HG02938 (cell line): ENCODE measurements at regions not wholly inside any gene's neighbourhood (a gene's known extent, or its start where the extent isn't known, plus 50 kb on each side); places are given as distances from the start of the nearest gene placed in this dataset.
A peak's percentile ranks its signal among the peaks of the same experiment; 100 is the strongest.
"Not testable (repeated sequence)": the region's sequence is repeated elsewhere in the genome, so short reads cannot be mapped to it uniquely, and the experiment has no call there.

Experiments
- ATAC-seq: cut with Tn5 transposase; IDR thresholded peaks from one replicate; pipeline ENCODE4 v1.9.1; 2021; ENCODE audit warnings: mild to moderate bottlenecking, moderate library complexity; ENCODE audit not compliant: unreplicated experiment

DNA sequence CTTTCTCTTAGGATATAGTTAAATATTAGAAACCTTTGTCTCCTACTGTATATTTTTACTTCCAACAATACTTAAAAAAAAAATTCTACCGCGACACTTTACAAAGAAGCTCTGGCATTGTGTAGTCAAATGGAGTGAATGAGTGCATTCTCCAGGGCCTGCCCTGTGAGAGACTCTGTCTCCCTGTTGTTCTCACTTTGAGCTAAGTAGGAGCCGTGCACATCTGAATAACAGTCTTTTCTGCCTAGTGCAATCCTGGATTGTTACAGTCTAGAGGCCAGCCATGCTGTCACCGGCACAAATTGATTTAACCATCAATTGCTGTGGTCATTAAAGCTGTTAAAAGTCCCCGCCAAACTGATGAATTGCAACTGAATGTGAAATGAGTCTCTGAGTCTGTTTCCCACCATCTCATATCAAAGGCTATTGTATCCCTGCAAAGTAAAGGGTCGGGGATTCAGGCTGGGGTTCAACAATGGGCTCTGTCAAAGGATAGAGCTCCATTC is 156.0 kb downstream of the RFPL4B start:
- no peak for ATAC-seq

DNA sequence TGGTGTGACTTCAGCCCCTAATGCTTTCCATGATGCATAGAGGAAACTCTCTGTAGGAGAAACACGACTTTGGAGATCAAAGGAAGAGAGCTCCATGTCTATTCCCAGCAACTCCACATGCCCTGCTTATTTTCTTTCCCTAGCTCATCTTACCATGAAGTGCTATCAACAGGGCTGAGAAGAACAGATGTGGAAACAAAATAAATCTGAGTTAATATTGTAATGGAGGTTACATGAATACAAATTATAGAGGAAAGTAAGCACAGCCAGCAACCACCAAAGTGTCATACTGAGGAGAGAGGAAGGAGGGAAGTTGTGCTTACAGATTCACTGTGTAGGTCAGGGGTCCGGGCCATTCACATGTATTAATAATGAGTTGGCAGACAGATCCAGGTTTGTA is 157.5 kb downstream of the RFPL4B start:
- no peak for ATAC-seq

DNA sequence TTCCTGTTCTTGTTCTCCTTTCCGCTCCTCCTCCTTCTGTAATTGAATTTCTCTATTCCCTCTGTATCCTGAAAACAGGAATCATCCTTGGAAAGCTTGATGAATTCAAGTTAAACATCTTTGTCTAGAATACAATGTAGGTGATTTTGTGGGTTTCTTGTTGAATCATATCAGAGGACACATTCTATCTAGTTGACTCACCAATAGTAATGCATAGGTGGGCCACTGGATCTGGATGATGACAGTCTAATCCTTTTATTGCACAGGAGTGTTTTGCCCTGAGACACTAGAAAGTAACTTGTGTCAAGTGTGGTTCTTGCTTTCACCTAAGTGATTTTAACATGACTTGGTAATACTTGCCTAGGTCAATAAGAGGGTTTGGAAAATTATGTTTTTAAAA is 164.3 kb downstream of the RFPL4B start:
- no peak for ATAC-seq

DNA sequence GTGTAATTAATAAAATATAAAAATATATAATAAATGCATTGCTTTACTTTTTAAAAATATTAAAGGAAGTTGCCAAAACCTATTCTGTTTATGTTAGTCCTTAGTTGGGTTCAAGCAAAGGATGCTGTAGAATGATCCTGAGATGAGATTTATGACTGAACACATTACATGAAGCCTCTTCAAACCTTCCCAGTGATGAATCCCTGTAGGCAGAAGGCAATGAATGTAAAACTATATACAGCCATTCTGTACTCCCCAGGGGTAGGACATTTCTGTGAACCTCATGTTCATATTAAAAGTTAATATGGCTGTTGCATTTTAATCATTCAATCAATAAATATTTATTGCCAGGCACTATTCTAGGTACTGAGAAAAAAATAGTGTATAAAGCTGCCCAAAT is 166.0 kb downstream of the RFPL4B start:
- no peak for ATAC-seq

DNA sequence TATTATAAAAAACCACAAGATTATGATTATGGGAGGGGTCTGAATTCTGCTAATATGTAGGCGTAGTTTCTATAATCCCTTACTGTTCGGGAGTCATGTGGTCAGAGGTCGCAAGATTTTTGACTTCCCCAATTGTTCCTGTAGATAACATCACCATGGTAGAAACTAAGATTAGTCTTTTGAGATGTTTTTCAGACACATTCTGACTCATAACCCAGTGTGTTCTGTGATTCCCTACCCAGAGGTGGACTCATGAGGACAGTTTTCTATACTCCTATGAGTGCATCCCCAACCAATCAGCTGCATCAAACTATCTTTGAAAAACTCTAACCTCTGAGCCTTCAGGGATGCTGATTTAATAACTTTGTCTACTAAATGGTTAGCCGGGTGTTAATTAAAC is 175.5 kb downstream of the RFPL4B start:
- ATAC-seq: peak; percentile 67

DNA sequence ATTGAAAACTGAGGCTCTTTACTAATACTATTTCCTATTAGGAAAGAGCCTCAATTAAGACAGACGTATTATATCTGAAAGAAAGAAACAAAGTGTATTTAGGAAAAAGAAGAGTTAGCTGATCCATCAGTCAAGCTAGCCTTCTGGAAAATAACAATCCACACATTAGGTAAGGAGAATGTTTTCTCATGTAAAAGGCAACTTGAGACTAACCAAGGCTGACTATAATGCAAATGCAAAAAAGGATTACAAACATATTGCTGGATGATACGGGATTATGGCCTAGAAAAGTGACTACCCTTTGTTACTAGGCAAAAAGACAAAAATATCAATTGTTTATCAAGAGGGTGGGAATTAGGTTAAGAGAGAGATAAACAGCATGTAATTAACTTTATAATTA is 176.9 kb downstream of the RFPL4B start:
- ATAC-seq: no peak

DNA sequence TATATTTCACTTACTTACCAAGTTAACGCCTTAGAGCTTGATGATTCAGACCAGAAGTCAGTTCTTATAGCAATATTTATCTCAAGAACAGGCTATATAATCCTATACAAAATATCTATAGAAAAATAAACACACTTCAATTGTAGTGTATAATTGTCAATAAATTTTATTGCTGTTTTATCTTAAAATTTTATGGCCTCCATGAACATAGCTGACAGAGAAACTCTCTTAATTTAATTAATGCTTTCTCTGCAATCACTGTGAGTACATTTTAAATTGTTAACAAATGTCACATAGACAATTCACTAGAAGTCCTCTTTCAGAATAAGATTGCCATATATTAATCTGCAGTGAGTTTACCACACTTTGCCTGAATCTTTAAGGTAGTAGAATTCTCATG is 178.6 kb downstream of the RFPL4B start:
- no peak for ATAC-seq

DNA sequence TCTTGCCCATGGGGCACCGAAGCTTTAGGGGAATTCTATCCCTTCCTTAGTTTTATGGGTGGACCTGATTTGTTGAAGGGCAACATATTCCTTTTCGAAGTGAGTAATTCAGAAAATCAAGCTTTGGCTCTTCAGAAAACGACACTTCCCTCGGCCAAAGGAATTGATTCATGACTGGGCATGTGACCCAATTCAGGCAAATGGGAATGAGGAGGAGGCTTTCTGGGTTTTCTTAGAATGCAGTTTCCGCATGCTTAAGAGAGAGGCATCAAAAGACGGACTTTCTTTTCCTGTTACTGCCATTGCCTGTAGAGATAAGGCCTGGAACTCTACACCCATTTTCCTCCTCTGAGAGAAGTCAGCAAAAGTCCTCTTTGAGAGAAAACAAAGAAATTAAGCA is 179.5 kb downstream of the RFPL4B start:
- ATAC-seq: no peak

DNA sequence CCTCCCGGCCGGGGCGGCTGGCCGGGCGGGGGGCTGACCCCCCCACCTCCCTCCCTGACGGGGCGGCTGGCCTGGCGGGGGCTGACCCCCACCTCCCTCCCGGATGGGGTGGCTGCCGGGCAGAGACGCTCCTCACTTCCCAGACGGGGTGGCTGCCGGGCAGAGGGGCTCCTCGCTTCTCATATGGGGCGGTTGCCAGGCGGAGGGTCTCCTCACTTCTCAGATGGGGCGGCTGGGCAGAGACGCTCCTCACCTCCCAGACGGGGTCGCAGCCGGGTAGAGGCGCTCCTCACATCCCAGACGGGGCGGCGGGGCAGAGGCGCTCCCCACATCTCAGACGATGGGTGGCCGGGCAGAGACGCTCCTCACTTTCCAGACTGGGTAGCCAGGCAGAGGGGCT is 181.2 kb downstream of the RFPL4B start:
- not testable (repeated sequence) for ATAC-seq

DNA sequence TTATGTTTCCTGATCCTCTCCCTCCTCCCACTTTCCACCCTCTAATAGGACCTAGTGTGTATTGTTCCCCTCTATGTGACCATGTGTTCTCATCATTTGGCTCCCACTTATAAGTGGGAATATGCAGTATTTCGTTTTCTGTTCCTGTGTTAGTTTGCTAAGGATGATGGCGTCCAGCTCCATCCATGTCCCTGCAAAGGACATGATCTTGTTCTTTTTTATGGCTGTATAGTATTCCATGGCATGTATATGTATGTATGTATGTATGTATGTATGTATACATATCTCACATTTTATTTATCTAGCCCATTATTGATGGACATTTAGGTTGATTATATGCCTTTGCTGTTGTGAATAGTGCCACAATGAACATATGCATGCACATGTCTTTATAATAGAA is 188.7 kb downstream of the RFPL4B start:
- ATAC-seq: no peak

DNA sequence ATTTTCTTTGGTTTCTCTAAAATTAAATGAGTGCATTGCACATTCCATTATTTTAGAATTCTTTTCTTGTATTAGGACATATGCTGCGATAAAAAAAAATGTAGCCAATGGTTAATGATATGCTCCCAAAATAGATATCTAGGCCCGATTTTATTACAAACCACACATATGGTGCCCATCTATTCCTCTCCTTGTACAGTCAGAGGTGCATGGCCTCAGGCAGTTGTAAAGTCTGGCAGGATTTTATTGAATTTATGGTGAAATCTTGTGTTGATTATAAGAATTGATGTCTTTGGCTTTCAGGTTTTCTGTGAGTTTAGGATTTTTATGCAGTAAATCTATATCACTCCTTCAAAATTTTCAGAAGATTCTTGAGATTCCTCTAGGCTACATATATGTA is 192.2 kb downstream of the RFPL4B start:
- no peak for ATAC-seq

DNA sequence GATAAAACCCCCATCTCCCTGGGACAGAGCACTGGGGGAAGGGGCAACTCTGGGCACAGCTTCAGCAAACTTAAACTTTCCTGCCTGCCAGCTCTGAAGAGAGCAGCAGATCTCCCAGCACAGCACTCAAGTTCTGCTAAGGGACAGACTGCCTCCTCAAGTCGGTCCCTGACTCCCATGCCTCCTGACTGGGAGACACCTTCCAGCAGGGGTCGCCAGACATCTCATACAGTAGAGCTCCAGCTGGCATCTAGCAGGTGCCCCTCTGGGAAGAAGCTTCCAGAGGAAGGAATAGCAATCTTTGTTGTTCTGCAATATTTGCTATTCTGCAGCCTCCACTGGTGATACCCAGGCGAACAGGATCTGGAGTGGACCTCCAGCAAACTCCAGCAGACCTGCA is 194.7 kb downstream of the RFPL4B start:
- not testable (repeated sequence) for ATAC-seq

DNA sequence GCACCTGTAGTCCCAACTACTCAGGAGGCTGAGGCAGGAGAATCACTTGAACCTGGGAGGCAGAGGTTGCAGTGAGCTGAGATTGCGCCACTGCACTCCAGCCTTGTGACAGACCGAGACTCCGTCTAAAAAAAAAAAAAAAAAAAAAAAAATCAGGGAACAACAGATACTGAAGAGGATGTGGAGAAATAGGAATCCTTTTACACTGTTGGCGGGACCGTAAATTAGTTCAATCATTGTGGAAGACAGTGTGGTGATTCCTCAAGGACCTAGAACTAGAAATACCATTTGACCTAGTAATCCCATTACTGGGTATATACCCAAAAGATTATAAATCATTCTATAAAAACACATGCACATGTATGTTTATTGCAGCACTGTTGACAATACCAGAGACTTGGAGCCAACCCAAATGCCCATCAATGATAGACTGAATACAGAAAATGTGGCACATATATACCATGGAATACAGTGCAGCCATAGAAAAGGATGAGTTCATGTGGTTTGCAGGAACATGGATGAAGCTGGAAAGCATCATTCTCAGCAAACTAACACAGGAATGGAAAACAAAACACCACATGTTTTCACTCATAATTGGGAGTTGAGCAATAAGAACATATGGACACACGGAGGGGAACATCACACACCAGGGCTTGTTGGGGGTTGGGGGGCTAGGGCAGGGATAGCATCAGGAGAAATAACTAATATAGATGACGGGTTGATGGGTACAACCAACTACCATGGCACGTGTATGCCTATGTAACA is 200.4 kb downstream of the RFPL4B start:
- ATAC-seq: not testable (repeated sequence)

DNA sequence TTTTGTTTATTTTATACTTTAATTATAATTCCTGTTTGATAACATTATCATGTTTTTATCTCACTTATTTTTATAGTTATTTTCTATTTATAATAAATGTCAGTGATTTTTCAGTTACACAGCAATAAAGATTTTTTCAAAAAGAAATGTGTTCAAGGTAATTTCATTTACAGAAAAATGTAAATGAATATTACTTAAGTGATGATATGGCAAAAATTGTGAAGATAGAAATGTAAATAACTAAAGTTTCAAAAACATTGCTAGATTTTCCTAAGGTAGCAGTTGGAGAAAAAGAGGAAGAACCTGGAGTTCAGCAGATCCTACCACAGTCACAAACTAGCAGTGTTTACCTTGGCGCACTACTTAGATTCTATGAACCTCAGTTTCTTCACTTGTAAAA is 202.6 kb downstream of the RFPL4B start:
- ATAC-seq: no peak

DNA sequence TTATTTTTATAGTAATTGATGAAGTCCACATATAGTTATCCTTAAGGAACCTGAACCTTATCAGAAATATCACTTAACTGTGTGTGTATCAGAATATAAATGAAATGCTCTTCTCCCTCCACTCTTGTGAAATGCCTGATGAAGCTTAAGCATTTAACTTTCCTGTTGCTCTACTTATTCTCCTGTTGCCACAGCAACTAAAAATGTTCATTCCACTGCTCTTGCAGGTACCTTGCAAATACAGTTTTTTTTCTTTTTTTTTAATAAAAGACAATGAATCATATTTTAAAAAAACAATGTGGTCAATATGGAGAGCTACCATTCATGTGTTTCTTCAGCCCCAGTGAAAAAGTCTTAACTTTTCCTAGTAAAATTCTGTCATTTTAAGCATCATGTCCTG is 210.3 kb downstream of the RFPL4B start:
- ATAC-seq: no peak

DNA sequence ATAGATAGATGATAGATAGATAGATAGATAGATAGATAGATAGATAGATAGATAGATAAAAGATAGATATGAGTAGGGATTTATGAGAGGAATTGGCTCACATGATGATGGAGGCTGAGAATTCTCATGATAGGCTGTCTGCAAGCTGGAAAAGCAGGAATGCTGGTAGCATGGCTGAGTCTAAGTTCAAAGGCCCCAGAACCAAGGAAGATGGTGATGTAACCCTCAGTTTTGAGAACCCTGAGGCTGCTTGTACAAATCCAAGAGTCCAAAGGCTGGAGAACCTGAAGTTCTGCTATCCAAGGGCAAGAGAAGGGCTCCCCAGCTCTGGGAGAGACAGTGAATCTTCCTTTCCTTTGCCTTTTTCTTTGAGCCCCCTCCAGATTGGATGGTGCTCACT is 210.8 kb downstream of the RFPL4B start:
- no peak for ATAC-seq

DNA sequence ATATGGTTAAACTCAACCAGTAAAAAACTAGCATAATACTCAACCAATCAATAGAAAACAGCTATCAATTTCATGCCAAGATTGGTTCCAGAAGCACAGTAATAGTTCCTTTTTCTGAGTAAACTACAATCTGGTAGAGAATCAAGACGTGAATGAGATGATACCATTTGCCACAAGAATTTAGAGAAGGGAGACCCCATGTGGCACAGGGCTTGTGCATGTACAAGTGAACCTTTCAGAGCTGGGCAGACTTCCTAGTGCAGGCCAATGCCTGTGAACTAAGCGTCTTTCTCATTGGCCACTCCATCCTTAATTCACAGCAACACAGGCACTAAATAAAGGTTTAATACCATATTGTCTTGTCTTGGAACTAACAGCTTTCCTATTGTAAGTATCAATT is 213.5 kb downstream of the RFPL4B start:
- no peak for ATAC-seq

DNA sequence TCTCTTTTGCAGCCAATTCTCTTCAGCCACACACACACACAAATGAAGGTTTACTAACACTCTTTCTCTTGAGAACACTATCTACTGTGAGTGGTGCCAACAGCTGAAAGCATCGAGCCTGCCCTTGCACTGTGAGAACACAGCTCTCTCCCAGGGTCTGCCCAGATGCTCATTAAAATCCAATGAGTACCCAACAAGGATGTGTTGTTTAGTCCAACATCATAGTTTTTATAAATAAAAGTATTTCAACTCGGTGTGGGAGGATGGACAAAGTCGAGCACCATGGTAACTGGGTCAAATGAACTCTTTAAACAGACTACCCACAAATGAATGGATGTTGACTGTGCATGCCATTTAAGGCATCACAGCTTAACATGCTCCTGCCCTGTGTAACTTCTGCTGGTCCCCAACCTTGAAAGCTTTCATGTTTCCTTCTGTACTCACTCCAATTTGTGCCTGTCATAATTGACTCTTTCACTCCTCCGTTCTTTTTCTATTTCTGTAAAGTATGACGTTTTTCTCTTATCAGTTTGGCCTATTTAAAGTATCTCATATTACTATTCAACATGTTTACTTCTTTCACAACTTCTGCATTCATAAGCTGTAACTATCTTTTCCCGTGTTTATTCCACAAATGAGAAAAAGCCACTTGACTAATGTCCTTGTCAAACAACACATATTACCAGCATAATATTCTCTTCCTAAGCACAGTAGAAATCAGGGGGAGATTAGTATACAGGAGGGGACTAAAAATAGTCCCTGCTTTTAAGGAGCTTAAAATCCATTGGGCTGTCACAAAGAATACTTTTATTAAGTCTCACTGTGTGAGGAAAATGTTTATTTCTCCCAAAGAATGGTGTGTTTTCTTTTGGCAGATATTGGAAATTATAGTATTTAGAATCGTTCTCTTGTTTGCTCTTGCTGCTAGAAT is 215.4 kb downstream of the RFPL4B start:
- ATAC-seq: no peak

DNA sequence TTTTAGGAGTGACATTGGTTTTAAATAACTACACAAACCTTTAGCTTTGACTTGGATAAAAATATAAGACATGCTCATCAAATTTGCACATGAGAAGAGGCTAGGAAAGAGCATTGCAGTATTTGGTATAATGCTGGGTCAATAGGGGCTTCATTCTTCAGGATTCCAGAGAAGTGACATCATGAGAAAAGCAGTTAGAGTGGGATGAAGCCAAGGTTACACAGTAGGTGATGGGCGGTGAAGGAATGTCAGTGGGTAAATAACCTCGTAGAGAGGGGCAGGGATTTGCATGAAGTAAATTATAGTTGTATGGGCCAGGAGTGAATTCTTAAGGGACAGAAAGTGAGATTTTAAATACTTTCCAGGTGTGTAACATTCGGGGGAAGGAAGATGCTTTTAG is 216.2 kb downstream of the RFPL4B start:
- ATAC-seq: no peak

DNA sequence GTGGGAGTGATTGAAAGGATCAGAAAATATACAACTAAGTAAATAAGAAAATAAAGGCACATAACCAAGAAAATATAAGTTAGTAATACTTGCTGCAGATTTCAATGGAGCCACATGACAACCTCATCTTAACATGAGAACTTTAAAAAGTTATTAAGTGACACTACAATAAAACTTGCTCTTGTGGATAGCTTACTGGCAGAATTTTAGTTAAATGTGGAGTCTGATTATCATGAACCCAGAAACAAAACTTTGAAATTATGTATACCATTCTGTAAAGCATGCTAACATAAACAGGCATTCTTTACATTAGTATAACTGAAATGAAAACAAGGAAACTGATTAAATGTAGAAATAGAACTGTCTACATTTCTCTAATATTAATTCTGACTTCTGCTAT is 220.9 kb downstream of the RFPL4B start:
- no peak for ATAC-seq

DNA sequence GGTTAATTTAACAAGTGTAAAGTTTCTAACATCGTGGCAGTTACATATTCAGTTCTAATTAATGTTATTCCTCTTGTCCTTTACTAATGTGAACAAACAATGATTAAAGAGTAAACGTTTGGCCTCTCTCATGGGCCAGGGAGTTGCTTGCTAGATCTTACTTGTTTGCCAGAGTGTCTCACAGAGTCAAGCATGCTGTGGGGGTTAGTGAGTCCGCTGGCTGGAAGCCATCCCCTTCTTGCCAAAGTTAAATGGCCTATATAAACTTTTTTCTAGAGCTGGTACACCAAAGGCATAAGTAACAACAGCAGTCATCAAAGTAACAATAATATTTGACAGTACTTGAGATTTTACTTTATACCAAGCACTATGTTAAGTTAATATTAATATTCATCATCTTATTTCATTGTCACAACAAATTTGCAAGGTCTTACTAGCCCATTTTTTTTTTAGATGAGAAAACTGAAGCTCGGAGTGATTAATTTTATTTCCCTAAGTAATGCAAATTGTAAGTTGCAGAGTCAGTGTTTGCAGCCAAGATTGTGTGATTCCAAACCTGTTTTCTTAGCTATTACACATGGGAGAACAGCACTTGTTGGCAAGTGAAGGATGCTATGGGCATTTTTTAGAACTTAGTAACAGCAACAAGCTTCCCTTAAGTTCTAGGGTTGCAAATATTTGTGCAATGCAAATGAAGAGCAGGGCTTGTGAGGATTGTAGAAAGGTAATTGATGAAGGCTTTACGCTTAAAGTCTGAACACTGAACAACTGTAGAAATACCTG is 224.5 kb downstream of the RFPL4B start:
- no peak for ATAC-seq
